GM12878 (cell line): ENCODE measurements at regions not wholly inside any gene's neighbourhood (a gene's known extent, or its start where the extent isn't known, plus 50 kb on each side); places are given as distances from the start of the nearest gene placed in this dataset.

Source experiments
- ATAC-seq: fragments of 200-7000 bp; cut with Tn5 transposase; 3 replicates; pipeline ENCODE4 v1.9.1; 2020; ENCODE audit warnings: mild to moderate bottlenecking, moderate library complexity
- BruUV-seq: library from RNA; stranded (reverse); fragments of 400-500 nt; replicated peaks from 2 replicates; lab custom pipeline; 2021; lab: Mats Ljungman, UMichigan
- CTCF ChIA-PET: fragments of 300-600 bp; sonication (Branson Sonifier 250); formaldehyde crosslinking; extraction: SDS; loops from one replicate; lab custom pipeline; 2021; ENCODE audit warnings: inconsistent platforms; lab: Yijun Ruan, JAX
- POLR2A ChIA-PET: fragments of 350-600 bp; formaldehyde crosslinking; extraction: SDS; loops from one replicate; lab custom pipeline; 2021; ENCODE audit warnings: inconsistent platforms; lab: Charles Lee
- RAD21 ChIA-PET: fragments of 300-600 bp; sonication (Branson Sonifier 250); formaldehyde crosslinking; loops from one replicate; lab custom pipeline; 2023; ENCODE audit warnings: antibody characterized with exemption; ENCODE audit not compliant: unreplicated experiment; lab: Charles Lee
- SMC1A ChIA-PET: fragments of 300-600 bp; sonication (Branson Sonifier 250); formaldehyde crosslinking; loops from one replicate; lab custom pipeline; 2023; ENCODE audit not compliant: unreplicated experiment, uncharacterized antibody; lab: Charles Lee
- DNase-seq: peaks from one replicate; pipeline ENCODE4 v3.0.0-alpha.2; 2011; ENCODE audit warnings: low read depth, low spot score
- FAIRE-seq: peaks from 3 replicates; lab custom pipeline; 2011; peaks lifted over from hg19 to GRCh38; lab: Jason Lieb, UNC
- H2AFZ ChIP-seq: 2 replicates; pipeline ENCODE4 v1.6.0; 2011; ENCODE audit warnings: low read depth, low read length, control low read depth; ENCODE audit not compliant: control insufficient read depth
- H3K27ac ChIP-seq: 2 replicates; pipeline ENCODE4 v1.5.1; 2011; ENCODE audit warnings: control low read depth; ENCODE audit not compliant: control insufficient read depth, insufficient read depth
- H3K27me3 ChIP-seq, 2 experiments: replicated peaks in 1 of 2; 2 replicates each; pipeline versions ENCODE4 v1.6.0 to v1.6.1; 2011; ENCODE audit warnings: low read length in 1 of 2; ENCODE audit not compliant: control insufficient read depth in 2 of 2, insufficient read depth in 2 of 2
- H3K36me3 ChIP-seq, 2 experiments: 2 replicates each; pipeline ENCODE4 v1.5.1; 2011; ENCODE audit warnings: low read length in 1 of 2; ENCODE audit not compliant: control insufficient read depth in 2 of 2, insufficient read depth in 2 of 2
- H3K4me1 ChIP-seq: 2 replicates; pipeline ENCODE4 v1.6.1; 2011; ENCODE audit warnings: mild to moderate bottlenecking, low read length, moderate library complexity, mixed read lengths; ENCODE audit not compliant: control insufficient read depth, insufficient read depth
- H3K4me2 ChIP-seq: 2 replicates; pipeline ENCODE4 v1.6.0; 2011; ENCODE audit warnings: control low read depth; ENCODE audit not compliant: control insufficient read depth, insufficient read depth
- H3K4me3 ChIP-seq: fragments of 200-600 bp; sonication (generic); 2 replicates; pipeline ENCODE4 v1.5.1; 2016
- H3K79me2 ChIP-seq: 2 replicates; pipeline ENCODE4 v1.6.0; 2011; ENCODE audit warnings: low read length; ENCODE audit not compliant: control insufficient read depth, insufficient read depth
- H3K9ac ChIP-seq: 2 replicates; pipeline ENCODE4 v1.8.0; 2011; ENCODE audit warnings: low read length, control low read depth, mixed read lengths; ENCODE audit not compliant: control insufficient read depth, insufficient read depth
- H3K9me3 ChIP-seq: replicated peaks from 3 replicates; pipeline ENCODE4 v1.5.1; 2011; ENCODE audit warnings: mild to moderate bottlenecking, low read length; ENCODE audit not compliant: control insufficient read depth, insufficient read depth
- H4K20me1 ChIP-seq: 2 replicates; pipeline ENCODE4 v1.6.0; 2011; ENCODE audit not compliant: control insufficient read depth, insufficient read depth
- ASH2L ChIP-seq: fragments of 300-600, 200-600 bp; sonication (generic); IDR thresholded peaks from 2 replicates; pipeline ENCODE4 v1.6.1; 2017; ENCODE audit warnings: low read depth, mild to moderate bottlenecking, borderline replicate concordance
- BCL11A ChIP-seq: IDR thresholded peaks from 2 replicates; pipeline ENCODE4 v1.6.1; 2011; ENCODE audit warnings: low read depth, low read length
- CREM ChIP-seq: IDR thresholded peaks from 2 replicates; pipeline ENCODE4 v1.6.1; 2014; ENCODE audit warnings: antibody characterized with exemption, low read depth
- CTCF ChIP-seq, 3 experiments: IDR thresholded peaks in 2 of 3; conservative IDR thresholded peaks in 1 of 3; 2 replicates each; pipeline ENCODE4 v1.5.1; 2011; ENCODE audit warnings: low read depth in 3 of 3, low read length in 3 of 3, mild to moderate bottlenecking in 3 of 3, control low read depth in 2 of 3, moderate library complexity in 2 of 3, inconsistent platforms in 1 of 3, mixed read lengths in 1 of 3; ENCODE audit not compliant: control insufficient read depth in 2 of 3, insufficient read depth in 1 of 3; ENCODE audit errors: extremely low read depth in 1 of 3
- FOXM1 ChIP-seq: IDR thresholded peaks from 2 replicates; pipeline ENCODE4 v1.6.1; 2012; ENCODE audit warnings: low read depth, mild to moderate bottlenecking, inconsistent platforms, low read length, moderate library complexity
- GABPA ChIP-seq: IDR thresholded peaks from 2 replicates; pipeline ENCODE4 v1.6.1; 2014; ENCODE audit warnings: antibody characterized with exemption, low read depth, mild to moderate bottlenecking, inconsistent platforms
- JUNB ChIP-seq: IDR thresholded peaks from 2 replicates; pipeline ENCODE4 v1.6.1; 2016; ENCODE audit warnings: antibody characterized with exemption, mild to moderate bottlenecking
- MTA3 ChIP-seq: IDR thresholded peaks from 2 replicates; pipeline ENCODE4 v1.6.1; 2012; ENCODE audit warnings: low read length, inconsistent platforms, borderline replicate concordance
- NFIC ChIP-seq: IDR thresholded peaks from 2 replicates; pipeline ENCODE4 v1.6.1; 2012; ENCODE audit warnings: low read depth, mild to moderate bottlenecking, inconsistent platforms, low read length, moderate library complexity
- PAX8 ChIP-seq: fragments of 450-650 bp; IDR thresholded peaks from 2 replicates; pipeline ENCODE4 v1.6.1; 2017; ENCODE audit warnings: mild to moderate bottlenecking, moderate library complexity
- RUNX3 ChIP-seq: IDR thresholded peaks from 2 replicates; pipeline ENCODE4 v1.6.1; 2012; ENCODE audit warnings: low read length, inconsistent platforms
- ZNF384 ChIP-seq: IDR thresholded peaks from 2 replicates; pipeline ENCODE4 v1.6.1; 2012; ENCODE audit warnings: low read depth, mild to moderate bottlenecking, low read length, improper control_type of control experiment, borderline replicate concordance
- ZNF592 ChIP-seq: fragments of 450-650 bp; IDR thresholded peaks from 2 replicates; pipeline ENCODE4 v1.6.1; 2017; ENCODE audit warnings: mild to moderate bottlenecking, moderate library complexity
- ZZZ3 ChIP-seq: IDR thresholded peaks from 2 replicates; pipeline ENCODE4 v1.6.1; 2011; ENCODE audit warnings: low read depth; ENCODE audit not compliant: control insufficient read depth, insufficient read length
- whole genome bisulfite sequencing: methylation state at CpG from one replicate; pipeline ENCODE4 v1.1.6; 2016; ENCODE audit warnings: low lambda C conversion rate; ENCODE audit not compliant: insufficient replicate concordance, insufficient coverage; ENCODE audit errors: missing lambda C conversion rate; 5-methylcytosine and 5-hydroxymethylcytosine counted together
- in situ Hi-C: fragments of 300-500 bp; cut with MboI; formaldehyde crosslinking; loops from 9 replicates; pipeline ENCODE4 v1.14.3; 2018; ENCODE audit warnings: mixed read lengths
- intact Hi-C: fragments of 100-400 bp; cut with micrococcal nuclease; formaldehyde crosslinking; loops from one replicate; pipeline ENCODE4 v1.14.2; 2022; ENCODE audit not compliant: unreplicated experiment
- TF ChIP-seq, protein P1 (sequence below): IDR thresholded peaks from 2 replicates; pipeline ENCODE4 v1.6.1; 2012; ENCODE audit warnings: low read length, inconsistent platforms

DNA sequence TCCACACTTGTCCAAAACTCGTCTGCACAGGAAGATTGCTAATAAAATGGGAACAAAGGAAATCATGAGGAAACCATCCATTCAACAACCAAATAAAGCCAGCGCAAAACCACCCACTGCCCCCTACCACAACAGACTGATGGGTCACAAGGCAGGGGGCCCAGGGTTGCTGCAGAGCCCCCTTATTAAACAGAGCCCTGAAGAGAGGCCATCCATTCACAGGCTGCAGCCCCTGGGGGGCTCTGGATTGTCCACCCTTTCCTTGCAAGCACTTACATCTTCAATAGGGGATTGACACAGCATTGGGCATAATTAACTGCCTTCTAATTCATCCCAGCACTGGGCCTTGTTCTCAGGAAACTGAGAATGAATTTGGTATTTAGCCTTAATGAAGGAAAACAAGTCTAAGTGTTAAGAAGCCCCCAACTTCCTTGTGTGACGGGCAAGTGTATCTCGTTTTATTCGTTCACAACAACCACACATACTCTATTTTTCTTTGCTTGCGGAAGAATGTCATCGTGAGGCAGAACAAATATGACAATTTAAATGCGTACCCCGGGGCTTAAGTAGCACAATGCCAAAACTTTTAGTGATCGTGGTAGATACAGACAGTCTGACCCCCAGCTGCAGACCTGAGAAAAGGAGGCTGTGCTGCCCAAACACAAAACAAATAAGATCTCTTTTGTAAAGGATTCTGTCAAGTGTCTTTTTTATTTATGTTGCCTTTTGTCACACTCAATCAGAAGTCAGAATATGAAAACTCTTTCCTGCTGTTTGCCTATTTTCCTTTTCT lies 144.0 kb downstream of the SEMA6D start (continued):
- TF ChIP-seq ASH2L, result no peak
- no peak for TF ChIP-seq GABPA

GRCh38 chr15:47862402-47862801 lies 145.1 kb downstream of the SEMA6D start:
- FAIRE-seq, result no peak
- WGBS, result 3% methylated on average over 3 of the region's 3 CpGs
- no TSS peak for BruUV-seq

More at GRCh38 chr15:47862402-47862801, 145.1 kb downstream of the SEMA6D start:
- no peaks in the 10 kb centered on the region for H3K79me2 ChIP-seq
- DNase-seq, result peak; percentile 21
- no peaks in the 10 kb centered on the region for H3K36me3 ChIP-seq
- CTCF ChIA-PET, result no interaction called here
- SMC1A ChIA-PET, result no interaction called here
- no peak for TF ChIP-seq ZNF592
- no peak for TF ChIP-seq ZZZ3
- 0 out of 2 replicates have a peak, but pooled peaks have one; percentile 10 for TF ChIP-seq BCL11A
- TF ChIP-seq RUNX3, result peak; percentile 69
- TF ChIP-seq JUNB, result peak; percentile 77
- no peak for TF ChIP-seq PAX8
- TF ChIP-seq ZNF384, result no peak
- TF ChIP-seq, protein P1, sequence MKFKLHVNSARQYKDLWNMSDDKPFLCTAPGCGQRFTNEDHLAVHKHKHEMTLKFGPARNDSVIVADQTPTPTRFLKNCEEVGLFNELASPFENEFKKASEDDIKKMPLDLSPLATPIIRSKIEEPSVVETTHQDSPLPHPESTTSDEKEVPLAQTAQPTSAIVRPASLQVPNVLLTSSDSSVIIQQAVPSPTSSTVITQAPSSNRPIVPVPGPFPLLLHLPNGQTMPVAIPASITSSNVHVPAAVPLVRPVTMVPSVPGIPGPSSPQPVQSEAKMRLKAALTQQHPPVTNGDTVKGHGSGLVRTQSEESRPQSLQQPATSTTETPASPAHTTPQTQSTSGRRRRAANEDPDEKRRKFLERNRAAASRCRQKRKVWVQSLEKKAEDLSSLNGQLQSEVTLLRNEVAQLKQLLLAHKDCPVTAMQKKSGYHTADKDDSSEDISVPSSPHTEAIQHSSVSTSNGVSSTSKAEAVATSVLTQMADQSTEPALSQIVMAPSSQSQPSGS, result peak; percentile 58; the same call in 1 of the 2 replicates
- no peak for TF ChIP-seq CTCF (IDR thresholded peaks at IDR 0.05 in 2 of 3, conservative IDR thresholded peaks at IDR 0.05 in 1 of 3; ENCODE audit: control insufficient read depth in 2 of 3, extremely low read depth in 1 of 3, insufficient read depth in 1 of 3, low read depth in 3 of 3, low read length in 3 of 3)
- peak; percentile 17; the same call in 1 of the 2 replicates for TF ChIP-seq CREM
- peak; percentile 35; the same call in 1 of the 2 replicates for TF ChIP-seq NFIC
- TF ChIP-seq MTA3, result 0 out of 2 replicates have a peak, but pooled peaks have one; percentile 40
- TF ChIP-seq FOXM1, result peak; percentile 26; the same call in 1 of the 2 replicates
- no peak overlapping the region for H2AFZ ChIP-seq
- POLR2A ChIA-PET, result no interaction called here
- no peaks in the 10 kb centered on the region for H3K27me3 ChIP-seq
- no peaks in the 10 kb centered on the region; the same call in 2 of the 3 replicates for H3K9me3 ChIP-seq
- RAD21 ChIA-PET, result no interaction called here
- H3K4me3 ChIP-seq, result no peak overlapping the region
- no peak overlapping the region for H3K27ac ChIP-seq
- in situ Hi-C loops, result no loop called here
- H3K4me1 ChIP-seq, result no peaks in the 10 kb centered on the region
- no peaks in the 10 kb centered on the region for H4K20me1 ChIP-seq
- no peak overlapping the region for H3K4me2 ChIP-seq
- no peak overlapping the region for H3K9ac ChIP-seq
- intact Hi-C loops, result loop anchor here (5.0 kb wide), 1 partner anchor 50 kb away; no protein-coding TSS in a partner anchor
- peak; percentile 67 for ATAC-seq
